ENCODE measurements at regions not wholly inside any gene's neighbourhood (a gene's known extent, or its start where the extent isn't known, plus 50 kb on each side); places are given as distances from the start of the nearest gene placed in this dataset.

- no peak overlapping the region for H3K27ac ChIP-seq (ENCODE audit: low read depth, low read length)
- intact Hi-C loops (cut with micrococcal nuclease) = no loop called here
- Mint-ChIP-seq H3K4me1 (no peaks in the 10 kb centered on the region), H3K27me3 (peaks cover 0 to 7% (median 0%) of the 10 kb centered on the region in 5 donors), H3K9me3 (peaks cover 0 to 2% (median 0%) of the 10 kb centered on the region in 11 donors), H3K27ac (no peak overlapping the region), H3K36me3 (no peaks in the 10 kb centered on the region), H3K4me3 (no peak overlapping the region)
- ATAC-seq = no peak
- DNase-seq = no peak
- no peaks in the 10 kb centered on the region for H3K27me3 ChIP-seq (ENCODE audit: control insufficient read depth in 2 of 2, insufficient read depth in 2 of 2, low read length in 2 of 2)
- ChIA-PET POLR2A (no interaction called here), CTCF (no interaction called here)
- H3K9me3 ChIP-seq (ENCODE audit: control insufficient read depth in 2 of 3, low read length in 3 of 3) = no peaks in the 10 kb centered on the region
- no peaks in the 10 kb centered on the region for H3K4me1 ChIP-seq (ENCODE audit: control insufficient read depth in 2 of 2, insufficient read depth in 2 of 2, low read length in 2 of 2)
- H3K4me3 ChIP-seq (ENCODE audit: low read length) = no peak overlapping the region
- H3K36me3 ChIP-seq (ENCODE audit: control insufficient read depth in 2 of 3, insufficient read depth in 3 of 3, low read length in 3 of 3) = no peaks in the 10 kb centered on the region
Measured at GRCh38 chr15:98070137-98070536, 109.6 kb downstream of the ARRDC4 start.

- Mint-ChIP-seq H3K27me3 (peaks cover 0 to 7% (median 0%) of the 10 kb centered on the region in 5 donors), H3K4me3 (no peak overlapping the region), H3K36me3 (no peaks in the 10 kb centered on the region), H3K9me3 (peaks cover 0 to 2% (median 0%) of the 10 kb centered on the region in 11 donors), H3K4me1 (peaks cover 0 to 4% (median 3%) of the 10 kb centered on the region in 7 donors), H3K27ac (no peak overlapping the region)
- Histone ChIP-seq H3K4me1 (ENCODE audit: control insufficient read depth in 2 of 2, insufficient read depth in 2 of 2, low read length in 2 of 2) (no peaks in the 10 kb centered on the region), H3K4me3 (ENCODE audit: low read length) (no peak overlapping the region), H3K36me3 (ENCODE audit: control insufficient read depth in 2 of 3, insufficient read depth in 3 of 3, low read length in 3 of 3) (no peaks in the 10 kb centered on the region), H3K27ac (ENCODE audit: low read depth, low read length) (no peak overlapping the region), H3K9me3 (ENCODE audit: control insufficient read depth in 2 of 3, low read length in 3 of 3) (no peaks in the 10 kb centered on the region), H3K27me3 (ENCODE audit: control insufficient read depth in 2 of 2, insufficient read depth in 2 of 2, low read length in 2 of 2) (no peaks in the 10 kb centered on the region)
- ATAC-seq = no peak
- POLR2A ChIA-PET = no interaction called here
- intact Hi-C loops (cut with micrococcal nuclease) = no loop called here
- CTCF ChIA-PET = no interaction called here
- DNase-seq = no peak
Measured at GRCh38 chr15:98071786-98072185, 111.3 kb downstream of the ARRDC4 start.

- ATAC-seq = no peak
- no peak overlapping the region for H3K4me3 ChIP-seq (ENCODE audit: low read length)
- no peaks in the 10 kb centered on the region for H3K36me3 ChIP-seq (ENCODE audit: control insufficient read depth in 2 of 3, insufficient read depth in 3 of 3, low read length in 3 of 3)
- Mint-ChIP-seq H3K4me3 (no peak overlapping the region), H3K27me3 (peaks cover 0 to 5% (median 0%) of the 10 kb centered on the region in 5 donors), H3K36me3 (no peaks in the 10 kb centered on the region), H3K4me1 (peaks cover 0 to 5% (median 3%) of the 10 kb centered on the region in 7 donors), H3K27ac (no peak overlapping the region), H3K9me3 (peaks cover 0 to 2% (median 0%) of the 10 kb centered on the region in 11 donors)
- no peak for DNase-seq
- H3K4me1 ChIP-seq (ENCODE audit: control insufficient read depth in 2 of 2, insufficient read depth in 2 of 2, low read length in 2 of 2) = no peaks in the 10 kb centered on the region
- intact Hi-C loops (cut with micrococcal nuclease) = no loop called here
- H3K9me3 ChIP-seq (ENCODE audit: control insufficient read depth in 2 of 3, low read length in 3 of 3) = no peaks in the 10 kb centered on the region
- ChIA-PET POLR2A (no interaction called here), CTCF (no interaction called here)
- H3K27me3 ChIP-seq (ENCODE audit: control insufficient read depth in 2 of 2, insufficient read depth in 2 of 2, low read length in 2 of 2) = no peaks in the 10 kb centered on the region
- no peak overlapping the region for H3K27ac ChIP-seq (ENCODE audit: low read depth, low read length)
Measured at GRCh38 chr15:98075441-98075840, 114.9 kb downstream of the ARRDC4 start.

DNA sequence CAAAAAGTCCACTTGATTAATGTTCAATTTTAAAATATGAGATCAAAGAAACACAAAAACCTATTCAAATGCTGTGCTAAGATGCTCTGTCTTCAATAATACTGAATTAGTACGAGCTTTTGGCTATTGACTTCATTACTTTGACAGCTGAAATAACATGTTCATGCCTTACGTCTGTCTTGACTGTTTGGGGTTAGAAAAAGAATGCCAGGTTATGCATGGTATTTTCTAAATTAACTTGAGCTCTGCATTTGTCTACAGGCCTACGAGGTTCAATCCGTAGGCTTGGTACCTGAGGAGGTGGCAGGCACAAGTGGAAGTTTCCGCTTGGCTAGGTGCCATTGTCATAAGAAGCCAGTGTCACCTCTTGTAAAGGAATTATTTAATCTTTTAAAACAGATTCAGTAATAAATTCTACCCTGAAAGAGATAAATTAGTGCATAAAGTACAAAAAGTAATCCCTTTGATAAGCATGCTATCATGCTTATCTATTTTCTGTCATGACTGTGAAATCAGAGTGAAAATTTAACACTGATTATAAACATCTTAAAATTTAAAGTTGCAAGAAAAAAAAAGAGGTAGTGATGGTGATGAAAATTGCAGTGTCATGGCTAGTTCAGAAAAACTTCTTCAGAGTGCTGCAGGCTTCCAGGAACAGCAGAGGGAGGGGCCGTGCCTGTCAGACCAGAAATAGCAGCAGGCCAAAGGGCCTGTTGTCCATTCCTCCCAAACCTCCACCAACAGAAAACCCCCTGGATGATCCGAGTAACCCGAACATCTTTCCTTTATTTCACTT is 115.7 kb downstream of the ARRDC4 start:
- Mint-ChIP-seq H3K36me3 (no peaks in the 10 kb centered on the region), H3K27me3 (peaks cover 0 to 5% (median 0%) of the 10 kb centered on the region in 5 donors), H3K9me3 (peaks cover 0 to 2% (median 0%) of the 10 kb centered on the region in 11 donors), H3K4me1 (peaks cover 0 to 5% (median 3%) of the 10 kb centered on the region in 7 donors), H3K4me3 (no peak overlapping the region), H3K27ac (no peak overlapping the region)
- H3K27me3 ChIP-seq (ENCODE audit: control insufficient read depth in 2 of 2, insufficient read depth in 2 of 2, low read length in 2 of 2) = no peaks in the 10 kb centered on the region
- CTCF ChIA-PET = no interaction called here
- ATAC-seq = peak; percentile 58
- no peak for DNase-seq
- H3K36me3 ChIP-seq (ENCODE audit: control insufficient read depth in 2 of 3, insufficient read depth in 3 of 3, low read length in 3 of 3) = no peaks in the 10 kb centered on the region
- no peaks in the 10 kb centered on the region for H3K9me3 ChIP-seq (ENCODE audit: control insufficient read depth in 2 of 3, low read length in 3 of 3)
- intact Hi-C loops (cut with micrococcal nuclease) = no loop called here
- H3K4me1 ChIP-seq (ENCODE audit: control insufficient read depth in 2 of 2, insufficient read depth in 2 of 2, low read length in 2 of 2) = no peaks in the 10 kb centered on the region
- no peak overlapping the region for H3K4me3 ChIP-seq (ENCODE audit: low read length)
- H3K27ac ChIP-seq (ENCODE audit: low read depth, low read length) = no peak overlapping the region
- POLR2A ChIA-PET = no interaction called here

DNA sequence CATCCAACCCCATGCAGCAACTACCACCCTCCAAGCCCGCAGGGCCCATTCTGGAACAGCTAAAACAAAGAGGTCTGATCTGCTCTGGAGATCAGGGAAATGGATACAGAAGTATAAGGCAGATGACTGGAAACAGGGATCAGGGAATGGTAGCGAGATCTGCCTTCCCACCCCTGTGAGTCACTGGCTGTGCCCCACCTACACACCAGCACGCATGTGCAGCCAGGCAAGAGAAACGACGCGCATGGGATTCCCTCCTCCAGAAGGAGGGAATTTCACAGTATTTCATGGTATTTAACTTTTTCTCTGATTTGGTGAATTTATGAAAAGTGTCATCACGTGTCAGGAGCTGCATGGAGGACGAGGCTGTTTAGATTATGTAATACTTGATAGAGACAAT is 116.7 kb downstream of the ARRDC4 start:
- H3K27ac Mint-ChIP-seq = no peak overlapping the region
- no peaks in the 10 kb centered on the region for H3K9me3 ChIP-seq (ENCODE audit: control insufficient read depth in 2 of 3, low read length in 3 of 3)
- DNase-seq (no peak), ATAC-seq (no peak)
- no peaks in the 10 kb centered on the region for H3K27me3 ChIP-seq (ENCODE audit: control insufficient read depth in 2 of 2, insufficient read depth in 2 of 2, low read length in 2 of 2)
- intact Hi-C loops (cut with micrococcal nuclease) = no loop called here
- no peaks in the 10 kb centered on the region for H3K4me1 ChIP-seq (ENCODE audit: control insufficient read depth in 2 of 2, insufficient read depth in 2 of 2, low read length in 2 of 2)
- H3K36me3 Mint-ChIP-seq = no peaks in the 10 kb centered on the region
- ChIA-PET POLR2A (no interaction called here), CTCF (no interaction called here)
- no peak overlapping the region for H3K4me3 ChIP-seq (ENCODE audit: low read length)
- peaks cover 0 to 5% (median 0%) of the 10 kb centered on the region in 5 donors for H3K27me3 Mint-ChIP-seq
- no peak overlapping the region for H3K27ac ChIP-seq (ENCODE audit: low read depth, low read length)
- H3K4me3 Mint-ChIP-seq = no peak overlapping the region
- H3K9me3 Mint-ChIP-seq = peaks cover 0 to 2% (median 0%) of the 10 kb centered on the region in 11 donors
- H3K4me1 Mint-ChIP-seq = peaks cover 0 to 5% (median 3%) of the 10 kb centered on the region in 7 donors
- H3K36me3 ChIP-seq (ENCODE audit: control insufficient read depth in 2 of 3, insufficient read depth in 3 of 3, low read length in 3 of 3) = no peaks in the 10 kb centered on the region

- H3K36me3 Mint-ChIP-seq = no peaks in the 10 kb centered on the region
- ATAC-seq = no peak
- H3K4me3 Mint-ChIP-seq = no peak overlapping the region
- POLR2A ChIA-PET = no interaction called here
- H3K27ac ChIP-seq (ENCODE audit: low read depth, low read length) = no peak overlapping the region
- intact Hi-C loops (cut with micrococcal nuclease) = no loop called here
- no peaks in the 10 kb centered on the region for H3K27me3 ChIP-seq (ENCODE audit: control insufficient read depth in 2 of 2, insufficient read depth in 2 of 2, low read length in 2 of 2)
- H3K4me1 Mint-ChIP-seq = peaks cover 0 to 5% (median 3%) of the 10 kb centered on the region in 7 donors
- no peaks in the 10 kb centered on the region for H3K4me1 ChIP-seq (ENCODE audit: control insufficient read depth in 2 of 2, insufficient read depth in 2 of 2, low read length in 2 of 2)
- H3K4me3 ChIP-seq (ENCODE audit: low read length) = no peak overlapping the region
- no peak overlapping the region for H3K27ac Mint-ChIP-seq
- CTCF ChIA-PET = interaction anchor here (1.0 to 1.7 kb wide), 4 partner anchors 35 to 175 kb away, joined by 3 to 4 read pairs (median 3); no protein-coding TSS in a partner anchor
- no peaks in the 10 kb centered on the region for H3K9me3 ChIP-seq (ENCODE audit: control insufficient read depth in 2 of 3, low read length in 3 of 3)
- no peak for DNase-seq
- H3K36me3 ChIP-seq (ENCODE audit: control insufficient read depth in 2 of 3, insufficient read depth in 3 of 3, low read length in 3 of 3) = no peaks in the 10 kb centered on the region
- no peaks in the 10 kb centered on the region for H3K27me3 Mint-ChIP-seq
- no peaks in the 10 kb centered on the region for H3K9me3 Mint-ChIP-seq
Measured at GRCh38 chr15:98080791-98081190, 120.3 kb downstream of the ARRDC4 start.
